Fibroblast of villous mesenchyme (primary cell): ENCODE measurements at regions not wholly inside any gene's neighbourhood (a gene's known extent, or its start where the extent isn't known, plus 50 kb on each side); places are given as distances from the start of the nearest gene placed in this dataset.

ENCODE experiments used
- DNase-seq: peaks from one replicate; pipeline ENCODE4 v3.0.0-alpha.2; 2010; ENCODE audit warnings: low read depth
- H3K4me3 ChIP-seq: 2 replicates; pipeline ENCODE4 v1.5.1; 2011; ENCODE audit warnings: low read depth, mild to moderate bottlenecking, low read length
- TF ChIP-seq, protein P1 (sequence below): IDR thresholded peaks from 2 replicates; pipeline ENCODE4 v1.5.1; 2012; ENCODE audit warnings: low read depth, mild to moderate bottlenecking, low read length; ENCODE audit not compliant: insufficient read depth

- DNase-seq = no peak
- TF ChIP-seq, protein P1, sequence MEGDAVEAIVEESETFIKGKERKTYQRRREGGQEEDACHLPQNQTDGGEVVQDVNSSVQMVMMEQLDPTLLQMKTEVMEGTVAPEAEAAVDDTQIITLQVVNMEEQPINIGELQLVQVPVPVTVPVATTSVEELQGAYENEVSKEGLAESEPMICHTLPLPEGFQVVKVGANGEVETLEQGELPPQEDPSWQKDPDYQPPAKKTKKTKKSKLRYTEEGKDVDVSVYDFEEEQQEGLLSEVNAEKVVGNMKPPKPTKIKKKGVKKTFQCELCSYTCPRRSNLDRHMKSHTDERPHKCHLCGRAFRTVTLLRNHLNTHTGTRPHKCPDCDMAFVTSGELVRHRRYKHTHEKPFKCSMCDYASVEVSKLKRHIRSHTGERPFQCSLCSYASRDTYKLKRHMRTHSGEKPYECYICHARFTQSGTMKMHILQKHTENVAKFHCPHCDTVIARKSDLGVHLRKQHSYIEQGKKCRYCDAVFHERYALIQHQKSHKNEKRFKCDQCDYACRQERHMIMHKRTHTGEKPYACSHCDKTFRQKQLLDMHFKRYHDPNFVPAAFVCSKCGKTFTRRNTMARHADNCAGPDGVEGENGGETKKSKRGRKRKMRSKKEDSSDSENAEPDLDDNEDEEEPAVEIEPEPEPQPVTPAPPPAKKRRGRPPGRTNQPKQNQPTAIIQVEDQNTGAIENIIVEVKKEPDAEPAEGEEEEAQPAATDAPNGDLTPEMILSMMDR = no peak
- no peak overlapping the region for H3K4me3 ChIP-seq
Measured at GRCh38 chr12:131586761-131587160, 124.1 kb upstream of the SFSWAP start.

DNA sequence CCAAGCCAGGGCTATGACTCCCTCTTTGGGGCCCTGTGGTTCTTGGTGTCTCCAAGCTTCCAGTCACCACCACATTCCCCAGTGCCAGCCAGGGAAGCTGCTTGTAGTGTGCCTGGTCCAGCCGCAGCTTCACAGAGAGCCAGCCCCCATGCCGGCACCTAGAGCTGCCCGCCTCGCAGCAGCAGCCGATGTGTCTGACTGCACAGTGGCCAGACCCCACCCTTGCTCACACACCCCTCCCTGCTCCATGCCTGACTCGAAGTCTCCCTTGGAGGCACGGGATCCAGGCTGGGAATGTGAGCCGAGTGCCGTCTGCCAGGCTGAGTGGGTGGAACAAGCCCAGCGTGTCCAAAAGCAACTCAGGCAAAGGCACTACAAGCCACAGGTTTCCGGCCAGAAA lies 123.3 kb upstream of the SFSWAP start:
- TF ChIP-seq, protein P1 = no peak
- H3K4me3 ChIP-seq = no peak overlapping the region
- no peak for DNase-seq

DNA sequence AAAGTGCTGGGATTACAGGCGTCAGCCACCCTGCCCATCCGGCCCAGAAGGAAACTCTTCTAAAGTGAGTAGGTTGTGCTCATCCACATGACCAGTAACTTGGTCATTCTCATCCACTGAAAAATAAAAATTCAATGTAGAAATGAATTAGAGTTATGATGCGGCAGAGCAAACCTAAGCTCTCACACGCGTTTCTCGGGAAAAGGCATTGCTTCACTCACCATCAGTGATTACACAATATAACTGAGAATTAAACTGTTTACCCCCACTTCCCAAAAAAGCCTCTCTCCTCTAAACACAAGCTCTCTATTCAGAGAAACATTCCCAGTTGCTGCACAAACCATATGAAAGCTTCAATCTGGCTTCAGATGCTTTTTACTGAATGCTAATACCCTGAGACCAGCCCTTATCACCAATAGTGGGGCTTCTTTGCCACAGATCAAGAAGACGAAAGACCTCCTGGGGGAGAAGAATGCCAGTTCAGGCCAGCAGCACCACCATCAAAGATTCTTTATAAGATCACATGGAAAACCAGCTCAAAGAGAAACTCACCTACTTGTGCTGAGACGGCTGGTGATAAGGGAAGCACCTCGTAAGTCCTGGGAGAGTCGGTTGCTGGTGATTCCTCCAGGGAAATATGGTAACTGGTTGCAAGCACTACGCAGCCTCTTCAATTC lies 121.5 kb upstream of the SFSWAP start:
- DNase-seq = no peak
- TF ChIP-seq, protein P1 = no peak
- H3K4me3 ChIP-seq = no peak overlapping the region

DNA sequence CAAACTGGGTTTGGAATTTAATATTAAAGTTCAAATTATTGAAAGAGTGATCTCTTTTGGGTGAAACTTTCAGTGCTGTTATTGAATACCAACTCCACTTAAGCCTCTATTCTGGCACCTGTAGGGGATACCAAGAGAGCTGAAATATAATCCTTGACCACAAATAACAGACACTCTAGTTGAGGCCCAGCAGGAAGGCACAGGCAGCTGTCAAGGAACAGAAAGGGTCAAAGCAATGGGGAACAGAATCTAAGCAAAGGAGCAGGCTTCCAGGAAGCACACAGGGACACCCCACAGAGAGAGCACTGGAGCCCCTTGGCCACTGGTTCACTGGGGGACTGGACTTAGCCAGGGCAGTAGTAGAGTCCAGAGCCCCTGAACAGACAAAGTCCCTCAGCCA lies 120.9 kb upstream of the SFSWAP start:
- DNase-seq = no peak
- TF ChIP-seq, protein P1 = no peak
- H3K4me3 ChIP-seq = no peak overlapping the region

DNA sequence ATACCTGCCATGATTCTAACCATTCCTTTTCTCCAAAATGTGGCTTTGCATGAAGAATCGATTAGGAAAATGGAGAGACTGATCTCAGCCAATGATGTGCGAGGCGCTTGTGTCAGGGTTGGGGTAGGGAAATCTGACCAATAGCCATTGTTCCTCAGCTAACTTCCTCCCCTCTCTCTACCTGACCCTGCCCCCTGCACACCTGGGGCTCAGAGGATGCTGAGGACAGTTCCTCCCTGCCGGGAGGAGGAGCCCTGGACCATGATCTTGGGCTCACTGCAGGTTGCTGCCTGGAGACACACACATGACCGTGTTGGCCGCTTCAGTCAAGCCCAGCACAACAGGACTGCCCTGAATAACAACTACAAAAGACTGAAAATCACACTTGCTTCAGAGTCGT lies 119.8 kb upstream of the SFSWAP start:
- no peak for DNase-seq
- no peak overlapping the region for H3K4me3 ChIP-seq
- TF ChIP-seq, protein P1 = no peak

GRCh38 chr12:131591714-131592709 lies 118.9 kb upstream of the SFSWAP start:
- no peak for DNase-seq
- TF ChIP-seq, protein P1 = no peak
- no peak overlapping the region for H3K4me3 ChIP-seq
